ENCODE measurements at regions not wholly inside any gene's neighbourhood (a gene's known extent, or its start where the extent isn't known, plus 50 kb on each side); places are given as distances from the start of the nearest gene placed in this dataset.
A peak's percentile ranks its signal among the peaks of the same experiment; 100 is the strongest.

DNA sequence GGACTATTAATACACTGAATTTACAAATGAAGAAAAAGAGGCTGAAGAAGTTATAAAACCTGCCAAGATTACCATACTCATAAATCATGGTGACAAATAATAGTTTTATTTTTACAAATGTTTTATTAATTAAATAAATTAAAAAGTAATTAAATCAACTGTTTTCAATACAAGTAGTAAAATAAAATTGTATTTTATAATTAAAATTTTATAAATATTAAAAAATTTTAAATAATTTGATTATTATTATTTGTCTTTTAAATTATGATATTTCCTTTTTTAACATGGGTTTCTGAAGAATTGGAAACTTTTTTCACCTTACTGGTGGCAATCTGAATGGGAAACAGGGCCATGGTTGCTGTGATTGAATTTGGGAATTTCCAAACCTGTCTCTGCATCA, 177.3 kb upstream of the TSHZ2 start:
- no peak for FAIRE-seq
- no peak overlapping the region for H3K14ac ChIP-seq (ENCODE audit: insufficient read length)

More for the DNA sequence above, 177.3 kb upstream of the TSHZ2 start:
- Histone ChIP-seq H2BK20ac (ENCODE audit: low read length) (no peak overlapping the region), H3K9me3 (ENCODE audit: insufficient read depth in 2 of 2, low read depth in 1 of 2, low read length in 1 of 2) (no peaks in the 10 kb centered on the region), H4K5ac (ENCODE audit: insufficient read length, low read depth, low read length) (no peak overlapping the region), H3K79me1 (ENCODE audit: low read depth, low read length) (no peaks in the 10 kb centered on the region), H3K27ac (ENCODE audit: low read depth, low read length) (no peak overlapping the region), H4K8ac (ENCODE audit: extremely low read depth, insufficient read depth, low read length) (no peak overlapping the region), H2BK120ac (replicated peaks; ENCODE audit: low read depth, low read length) (no peak overlapping the region), H2BK12ac (ENCODE audit: low read depth, low read length) (no peak overlapping the region), H3K36me3 (ENCODE audit: control insufficient read depth in 2 of 4, insufficient read depth in 4 of 4, low read length in 3 of 4) (no peaks in the 10 kb centered on the region), H2AK5ac (ENCODE audit: low read depth, low read length) (no peak overlapping the region), H3K4ac (replicated peaks; ENCODE audit: insufficient read length, low read depth, low read length) (no peak overlapping the region), H3K27me3 (replicated peaks in 1 of 4; ENCODE audit: control insufficient read depth in 3 of 4, extremely low read depth in 1 of 4, insufficient read depth in 3 of 4, low read length in 3 of 4) (no peaks in the 10 kb centered on the region), H3K56ac (replicated peaks; ENCODE audit: insufficient read length, low read depth, low read length) (no peak overlapping the region), H4K20me1 (replicated peaks in 1 of 2; ENCODE audit: control insufficient read depth in 1 of 2, insufficient read depth in 2 of 2, low read length in 2 of 2) (no peaks in the 10 kb centered on the region), H3K18ac (ENCODE audit: extremely low read depth, low read length) (no peak overlapping the region), H2BK5ac (ENCODE audit: low read depth, low read length) (no peak overlapping the region), H3K79me2 (ENCODE audit: control insufficient read depth in 1 of 2, insufficient read depth in 2 of 2, low read length in 2 of 2) (no peaks in the 10 kb centered on the region), H3K23ac (ENCODE audit: insufficient read length) (no peak overlapping the region), H3K23me2 (ENCODE audit: low read depth, low read length) (no peaks in the 10 kb centered on the region), H4K91ac (replicated peaks; ENCODE audit: insufficient read length, low read length) (no peak overlapping the region), H3K4me3 (ENCODE audit: extremely low read depth in 1 of 4, insufficient read depth in 2 of 4, low read depth in 3 of 4, low read length in 4 of 4) (no peak overlapping the region), H2AFZ (ENCODE audit: low read length) (no peak overlapping the region), H3K9ac (replicated peaks in 1 of 4; ENCODE audit: extremely low read depth in 1 of 4, low read depth in 3 of 4, low read length in 3 of 4) (peak overlapping the region in 1 of 4 experiments; percentile 8; a peak in 1 of 7 replicates), H2BK15ac (ENCODE audit: low read length) (no peak overlapping the region), H3K4me1 (replicated peaks in 1 of 4; ENCODE audit: control insufficient read depth in 3 of 4, insufficient read depth in 4 of 4, low read length in 3 of 4) (no peaks in the 10 kb centered on the region), H3K4me2 (ENCODE audit: insufficient read depth in 1 of 2, low read depth in 2 of 2, low read length in 2 of 2) (no peak overlapping the region)
- no peak for DNase-seq (ENCODE audit: low read depth in 1 of 2, low spot score in 2 of 2)
- TF ChIP-seq MAFK (IDR thresholded peaks at IDR 0.05; ENCODE audit: low read depth, low read length) (no peak), SIX5 (IDR thresholded peaks at IDR 0.05; ENCODE audit: low read depth, low read length) (no peak), SUZ12 (IDR thresholded peaks at IDR 0.05; ENCODE audit: low read length) (no peak)
- ChIA-PET POLR2A (ENCODE audit: partially characterized antibody) (no interaction called here), CTCF (ENCODE audit: partially characterized antibody) (no interaction called here)

Data from H1 (cell line).